NT2/D1 (cell line): ENCODE measurements at regions not wholly inside any gene's neighbourhood (a gene's known extent, or its start where the extent isn't known, plus 50 kb on each side); places are given as distances from the start of the nearest gene placed in this dataset.

Experiments
- YY1 ChIP-seq: IDR thresholded peaks from 2 replicates; pipeline ENCODE4 v1.6.1; 2011; ENCODE audit not compliant: insufficient read length, insufficient read depth
- ZNF274 ChIP-seq: IDR thresholded peaks from 2 replicates; pipeline ENCODE4 v1.6.1; 2011; ENCODE audit warnings: mild to moderate bottlenecking, low read depth, low read length

DNA sequence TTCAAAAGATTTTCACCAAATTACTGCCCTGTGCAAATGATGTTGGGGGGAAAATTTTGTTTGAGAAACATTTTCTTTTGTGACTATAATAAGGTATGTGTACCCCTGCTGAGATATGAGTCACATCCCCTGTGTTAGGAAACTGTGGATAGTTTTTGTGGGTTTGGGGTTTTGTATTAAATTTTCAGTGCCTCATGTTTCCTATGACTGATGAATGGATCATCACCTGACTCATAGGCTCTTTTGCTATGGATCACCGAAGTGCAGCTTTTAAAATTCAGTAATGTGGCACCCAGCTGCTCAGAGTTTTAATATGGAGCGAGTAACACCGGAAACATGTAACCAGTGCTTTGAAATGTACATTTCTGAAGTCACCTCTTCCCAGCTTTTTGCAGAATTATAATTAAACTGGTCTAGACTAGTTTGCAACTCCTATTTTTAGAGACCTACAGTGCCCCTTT is 167.4 kb upstream of the HMGA2 start:
- TF ChIP-seq ZNF274 = no peak
- TF ChIP-seq YY1 = no peak
